ENCODE measurements at regions not wholly inside any gene's neighbourhood (a gene's known extent, or its start where the extent isn't known, plus 50 kb on each side); places are given as distances from the start of the nearest gene placed in this dataset.

DNA sequence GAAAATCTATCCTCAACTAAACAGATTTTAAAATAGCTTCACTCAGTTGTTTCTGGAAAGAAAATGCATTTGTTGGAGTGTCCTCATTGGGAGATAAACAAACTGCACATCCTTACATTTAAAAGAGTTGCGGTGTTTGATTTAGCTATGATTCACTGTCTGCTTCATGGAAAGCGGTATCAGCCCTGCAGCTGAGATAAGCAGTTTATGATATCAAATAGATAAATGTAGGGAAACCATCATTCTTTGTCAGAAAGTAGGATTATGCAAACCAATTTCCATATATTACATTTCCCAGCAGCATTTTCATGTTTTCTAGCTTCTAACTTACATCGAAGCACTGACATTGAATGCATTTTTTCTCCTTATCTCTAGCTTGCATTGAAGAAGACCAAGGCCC, 698.9 kb downstream of the DIPK2A start:
- no peak for TF ChIP-seq TAF1 (IDR thresholded peaks at IDR 0.05; ENCODE audit: borderline replicate concordance, low read depth, low read length)
- no peak for TF ChIP-seq POLR2AphosphoS5 (IDR thresholded peaks at IDR 0.05; ENCODE audit: low read depth, low read length)
- TF ChIP-seq POLR2A (IDR thresholded peaks at IDR 0.05; ENCODE audit: low read depth, low read length) = no peak
